GM21786 (cell line): ENCODE measurements at regions not wholly inside any gene's neighbourhood (a gene's known extent, or its start where the extent isn't known, plus 50 kb on each side); places are given as distances from the start of the nearest gene placed in this dataset.

ENCODE experiments used
- ATAC-seq: cut with Tn5 transposase; IDR thresholded peaks from one replicate; pipeline ENCODE4 v1.9.1; 2021; ENCODE audit not compliant: unreplicated experiment

- no peak for ATAC-seq
Observed at GRCh38 chr18:25727281-25727985, 363.0 kb downstream of the SS18 start.

- ATAC-seq, result no peak
Observed at GRCh38 chr18:25726298-25726697, 364.1 kb downstream of the SS18 start.

- no peak for ATAC-seq
Observed at GRCh38 chr18:25725501-25725900, 364.9 kb downstream of the SS18 start.

GRCh38 chr18:25724997-25725396 is 365.4 kb downstream of the SS18 start:
- ATAC-seq, result no peak

- ATAC-seq, result no peak
Observed at GRCh38 chr18:25724121-25724520, 366.3 kb downstream of the SS18 start.

GRCh38 chr18:25713103-25713502 is 361.1 kb upstream of the ZNF521 start:
- ATAC-seq, result no peak

GRCh38 chr18:25710981-25711380 is 359.0 kb upstream of the ZNF521 start:
- no peak for ATAC-seq

GRCh38 chr18:25705650-25706049 is 353.7 kb upstream of the ZNF521 start:
- ATAC-seq, result no peak

GRCh38 chr18:25704494-25704893 is 352.5 kb upstream of the ZNF521 start:
- no peak for ATAC-seq

GRCh38 chr18:25704071-25704470 is 352.1 kb upstream of the ZNF521 start:
- ATAC-seq, result no peak

- ATAC-seq, result no peak
Observed at GRCh38 chr18:25701821-25702220, 349.9 kb upstream of the ZNF521 start.

- ATAC-seq, result no peak
Observed at GRCh38 chr18:25686960-25687500, 335.1 kb upstream of the ZNF521 start.

- ATAC-seq, result no peak
Observed at GRCh38 chr18:25685088-25685487, 333.1 kb upstream of the ZNF521 start.

- no peak for ATAC-seq
Observed at GRCh38 chr18:25679491-25679890, 327.5 kb upstream of the ZNF521 start.

GRCh38 chr18:25678221-25678620 is 326.3 kb upstream of the ZNF521 start:
- no peak for ATAC-seq

GRCh38 chr18:25675123-25675850 is 323.3 kb upstream of the ZNF521 start:
- ATAC-seq, result no peak

- ATAC-seq, result no peak
Observed at GRCh38 chr18:25674183-25674582, 322.2 kb upstream of the ZNF521 start.

- ATAC-seq, result no peak
Observed at GRCh38 chr18:25672490-25672889, 320.5 kb upstream of the ZNF521 start.

- ATAC-seq, result no peak
Observed at GRCh38 chr18:25669741-25670140, 317.8 kb upstream of the ZNF521 start.

GRCh38 chr18:25662272-25662671 is 310.3 kb upstream of the ZNF521 start:
- no peak for ATAC-seq

- no peak for ATAC-seq
Observed at GRCh38 chr18:25661831-25662230, 309.9 kb upstream of the ZNF521 start.

- ATAC-seq, result no peak
Observed at GRCh38 chr18:25659541-25659940, 307.6 kb upstream of the ZNF521 start.
